Naive B cell (primary cell): ENCODE measurements at regions not wholly inside any gene's neighbourhood (a gene's known extent, or its start where the extent isn't known, plus 50 kb on each side); places are given as distances from the start of the nearest gene placed in this dataset.
A peak's percentile ranks its signal among the peaks of the same experiment; 100 is the strongest.

Experiments
- ATAC-seq, 2 donors: fragments of 150-1000 bp; cut with Tn5 transposase; 2 replicates each; pipeline ENCODE4 v1.10.0; 2021; ENCODE audit warnings: low read depth in 2 of 2, mild to moderate bottlenecking in 2 of 2, moderate library complexity in 2 of 2
- DNase-seq: peaks from one replicate; pipeline ENCODE4 v3.0.0; 2022
- H3K27ac Mint-ChIP-seq, 6 donors: one replicate each; pipeline ENCODE4 v1.8.0; 2020 to 2022; ENCODE audit warnings: mild to moderate bottlenecking in 6 of 6, mixed read lengths in 6 of 6, moderate library complexity in 5 of 6, inconsistent platforms in 2 of 6
- H3K27me3 Mint-ChIP-seq, 3 donors: one replicate each; pipeline ENCODE4 v1.8.0; 2021 to 2022; ENCODE audit warnings: mixed read lengths in 3 of 3, mild to moderate bottlenecking in 1 of 3
- H3K36me3 Mint-ChIP-seq, 2 donors: one replicate each; pipeline ENCODE4 v1.8.0; 2020 to 2022; ENCODE audit warnings: mixed read lengths in 2 of 2, inconsistent platforms in 1 of 2, mild to moderate bottlenecking in 1 of 2
- H3K4me1 Mint-ChIP-seq, 3 donors: one replicate each; pipeline ENCODE4 v1.8.0; 2020 to 2022; ENCODE audit warnings: mixed read lengths in 3 of 3, inconsistent platforms in 1 of 3, mild to moderate bottlenecking in 1 of 3, moderate library complexity in 1 of 3
- H3K4me3 Mint-ChIP-seq, 8 donors: one replicate each; pipeline ENCODE4 v1.8.0; 2020 to 2022; ENCODE audit warnings: mild to moderate bottlenecking in 8 of 8, mixed read lengths in 8 of 8, moderate library complexity in 8 of 8, inconsistent platforms in 2 of 8
- H3K9me3 Mint-ChIP-seq, 7 donors: one replicate each; pipeline ENCODE4 v1.8.0; 2020 to 2022; ENCODE audit warnings: mixed read lengths in 7 of 7, mild to moderate bottlenecking in 5 of 7, inconsistent platforms in 2 of 7, moderate library complexity in 1 of 7

- H3K27me3 Mint-ChIP-seq: peaks cover 0 to 26% (median 12%) of the 10 kb centered on the region in 3 donors
- peak overlapping the region in 4 of 6 donors; percentile 15 to 83 (median 51) for H3K27ac Mint-ChIP-seq
These were observed 52.7 kb upstream of the FOXO6 start for GRCh38 chr1:41308520-41308919.

GRCh38 chr1:41305576-41306363 is 55.5 kb upstream of the FOXO6 start:
- ATAC-seq: no peak
- Mint-ChIP-seq H3K4me3 (no peak overlapping the region), H3K36me3 (peaks cover 0 to 26% of the 10 kb centered on the region in 2 donors), H3K27ac (no peak overlapping the region), H3K4me1 (peaks cover 0 to 11% (median 0%) of the 10 kb centered on the region in 3 donors), H3K27me3 (peaks cover 0 to 34% (median 18%) of the 10 kb centered on the region in 3 donors), H3K9me3 (peaks cover 8 to 26% (median 22%) of the 10 kb centered on the region in 7 donors)
- no peak for DNase-seq

More at GRCh38 chr1:41308520-41308919, 52.7 kb upstream of the FOXO6 start:
- ATAC-seq (peak; percentile 88 to 93), DNase-seq (peak; percentile 24)
- Mint-ChIP-seq H3K4me1 (peaks cover 0 to 11% (median 0%) of the 10 kb centered on the region in 3 donors), H3K9me3 (peaks cover 9 to 26% (median 16%) of the 10 kb centered on the region in 7 donors), H3K4me3 (peak overlapping the region in 1 of 8 donors; percentile 18), H3K36me3 (peaks cover 0 to 17% of the 10 kb centered on the region in 2 donors)

DNA sequence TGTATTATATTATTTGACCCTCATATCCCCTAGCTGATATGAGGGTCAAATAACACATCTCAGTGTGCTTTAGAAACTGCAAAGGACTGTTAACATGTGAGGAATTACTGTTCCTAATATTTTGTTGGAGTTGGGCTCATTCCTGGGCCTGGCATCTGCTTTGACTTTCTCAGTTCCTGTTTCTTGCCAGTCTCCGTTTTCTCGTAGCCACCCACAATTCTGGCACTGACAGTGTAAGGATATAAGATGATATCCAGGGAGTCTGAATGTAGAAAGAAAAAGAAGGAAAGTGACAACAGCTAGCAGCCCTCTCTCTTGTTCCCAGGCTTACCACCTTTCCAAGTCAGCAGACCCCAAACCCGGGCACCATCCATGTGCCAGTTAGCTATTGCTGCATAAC is 54.4 kb upstream of the SCMH1 start:
- no peak for ATAC-seq
- no peaks in the 10 kb centered on the region for H3K4me1 Mint-ChIP-seq

GRCh38 chr1:41294216-41294615 is 52.1 kb upstream of the SCMH1 start:
- H3K27me3 Mint-ChIP-seq: peaks cover 16 to 47% (median 30%) of the 10 kb centered on the region in 3 donors

More for the DNA sequence above, 54.4 kb upstream of the SCMH1 start:
- DNase-seq: no peak
- no peak overlapping the region for H3K4me3 Mint-ChIP-seq
- H3K27ac Mint-ChIP-seq: no peak overlapping the region
- peaks cover 8 to 28% (median 9%) of the 10 kb centered on the region in 3 donors for H3K27me3 Mint-ChIP-seq
- no peaks in the 10 kb centered on the region for H3K36me3 Mint-ChIP-seq
- H3K9me3 Mint-ChIP-seq: no peaks in the 10 kb centered on the region

DNA sequence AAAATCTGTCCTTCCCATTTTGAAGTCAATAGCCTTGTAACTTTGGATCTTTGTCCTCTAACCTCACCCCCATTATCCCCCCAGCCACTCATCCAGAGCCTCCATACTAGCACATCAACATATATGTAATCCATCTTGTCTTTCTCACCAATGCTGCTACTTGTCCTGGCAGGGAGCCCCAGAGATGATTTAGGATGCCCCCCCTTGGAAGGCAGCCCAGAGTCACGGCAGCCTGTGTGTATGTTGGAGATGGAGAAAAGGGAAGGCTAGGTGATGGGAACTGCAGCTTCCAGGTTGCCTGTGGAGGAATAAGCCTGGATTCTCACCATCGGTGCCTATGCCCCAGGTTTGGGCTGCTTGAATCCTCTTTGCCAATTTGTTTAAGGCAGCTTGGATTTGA is 51.7 kb upstream of the SCMH1 start:
- H3K4me3 Mint-ChIP-seq: no peak overlapping the region
- H3K9me3 Mint-ChIP-seq: peaks cover 0 to 2% (median 0%) of the 10 kb centered on the region in 7 donors
- H3K27ac Mint-ChIP-seq: no peak overlapping the region
- no peaks in the 10 kb centered on the region for H3K36me3 Mint-ChIP-seq
- peaks cover 16 to 50% (median 33%) of the 10 kb centered on the region in 3 donors for H3K27me3 Mint-ChIP-seq
- ATAC-seq: no peak
- H3K4me1 Mint-ChIP-seq: no peaks in the 10 kb centered on the region
- no peak for DNase-seq

More at GRCh38 chr1:41294216-41294615, 52.1 kb upstream of the SCMH1 start:
- Mint-ChIP-seq H3K4me1 (no peaks in the 10 kb centered on the region), H3K36me3 (no peaks in the 10 kb centered on the region), H3K9me3 (peaks cover 0 to 2% (median 0%) of the 10 kb centered on the region in 7 donors), H3K4me3 (no peak overlapping the region), H3K27ac (peak overlapping the region in 1 of 6 donors; percentile 9)
- DNase-seq: no peak
- ATAC-seq: no peak
